ENCODE measurements at regions not wholly inside any gene's neighbourhood (a gene's known extent, or its start where the extent isn't known, plus 50 kb on each side); places are given as distances from the start of the nearest gene placed in this dataset.
A peak's percentile ranks its signal among the peaks of the same experiment; 100 is the strongest.

DNA sequence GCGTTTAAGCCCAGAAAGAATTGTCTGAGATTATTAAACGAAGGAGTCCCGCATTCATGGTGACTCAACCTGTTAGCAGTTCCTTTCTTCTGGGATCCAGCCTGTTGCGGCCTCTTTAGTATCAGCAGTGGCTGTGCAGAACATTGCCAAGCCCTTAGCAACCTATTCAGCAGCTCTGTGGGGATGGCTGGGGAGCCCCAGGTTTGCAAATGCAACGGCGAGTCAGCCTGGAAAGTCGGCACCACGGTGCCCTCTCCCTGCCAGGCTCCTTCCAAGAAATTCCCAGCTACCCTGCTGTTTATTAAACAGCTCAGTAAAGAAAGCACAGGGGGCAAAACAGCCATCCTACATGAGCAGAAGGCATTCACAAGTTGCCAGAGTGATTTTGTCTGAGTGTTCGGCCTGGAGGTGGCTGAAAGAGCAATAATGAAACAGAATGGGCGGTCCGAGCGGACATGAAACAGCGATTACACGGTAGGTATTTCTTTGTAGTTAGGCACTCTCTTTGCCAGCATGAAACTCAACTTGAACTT lies 198.3 kb downstream of the BAMBI start:
- RAD21 ChIA-PET (ENCODE audit: low non-redundant PET in 1 of 2, low total read pairs in 2 of 2, uncharacterized antibody in 2 of 2, unreplicated experiment in 2 of 2): no interaction called here
- no peaks in the 10 kb centered on the region for H3K27me3 ChIP-seq (ENCODE audit: insufficient read depth, low read length)
- no peak overlapping the region for H3K9ac ChIP-seq (ENCODE audit: low read length)
- H4K20me1 ChIP-seq (ENCODE audit: insufficient read depth): no peaks in the 10 kb centered on the region
- ATAC-seq (no peak), DNase-seq (ENCODE audit: low read depth, low spot score) (no peak)
- no peaks in the 10 kb centered on the region for H3K4me1 ChIP-seq (ENCODE audit: control insufficient read depth in 1 of 2, insufficient read depth in 2 of 2, low read length in 2 of 2)
- H3K9me3 ChIP-seq (ENCODE audit: control insufficient read depth in 1 of 2, insufficient read depth in 1 of 2, low read depth in 1 of 2, low read length in 2 of 2): no peaks in the 10 kb centered on the region
- CTCF ChIA-PET: no interaction called here
- H3K27ac ChIP-seq (ENCODE audit: low read depth, low read length): no peak overlapping the region
- no peaks in the 10 kb centered on the region for H3K36me3 ChIP-seq (ENCODE audit: control insufficient read depth in 1 of 2, insufficient read depth in 2 of 2, low read length in 2 of 2)
- H3K4me2 ChIP-seq (ENCODE audit: low read length): peak overlapping the region; percentile 4; the same call in 1 of the 2 replicates
- no peak overlapping the region for H3K4me3 ChIP-seq (replicated peaks in 1 of 2; ENCODE audit: low read depth in 1 of 2, low read length in 2 of 2)
- no peak overlapping the region for H2AFZ ChIP-seq (ENCODE audit: low read depth, low read length, poor library complexity, severe bottlenecking)
- BruUV-seq (replicated peaks): no TSS peak
- intact Hi-C loops (cut with micrococcal nuclease): no loop called here
- POLR2A ChIA-PET: no interaction called here
- no peaks in the 10 kb centered on the region for H3K79me2 ChIP-seq (ENCODE audit: insufficient read depth, low read length)
- H3K9me2 ChIP-seq (ENCODE audit: insufficient read depth): no peaks in the 10 kb centered on the region
- no peak for TF ChIP-seq TCF7L2 (IDR thresholded peaks at IDR 0.05; ENCODE audit: borderline replicate concordance, extremely low read depth, insufficient read depth, insufficient read length)
- TF ChIP-seq ZNF274 (IDR thresholded peaks at IDR 0.05; ENCODE audit: low read depth, low read length): no peak
- TF ChIP-seq ELF1 (IDR thresholded peaks at IDR 0.05; ENCODE audit: borderline replicate concordance, low read depth): no peak
- no peak for TF ChIP-seq SP1 (IDR thresholded peaks at IDR 0.05; ENCODE audit: low read depth)
- no peak for TF ChIP-seq JUND (IDR thresholded peaks at IDR 0.05)
- TF ChIP-seq CBX3 (IDR thresholded peaks at IDR 0.05; ENCODE audit: low read depth): no peak
- no peak for TF ChIP-seq ZFX (IDR thresholded peaks at IDR 0.05)
- TF ChIP-seq POLR2AphosphoS5 (IDR thresholded peaks at IDR 0.05; ENCODE audit: low read depth, low read length): no peak

DNA sequence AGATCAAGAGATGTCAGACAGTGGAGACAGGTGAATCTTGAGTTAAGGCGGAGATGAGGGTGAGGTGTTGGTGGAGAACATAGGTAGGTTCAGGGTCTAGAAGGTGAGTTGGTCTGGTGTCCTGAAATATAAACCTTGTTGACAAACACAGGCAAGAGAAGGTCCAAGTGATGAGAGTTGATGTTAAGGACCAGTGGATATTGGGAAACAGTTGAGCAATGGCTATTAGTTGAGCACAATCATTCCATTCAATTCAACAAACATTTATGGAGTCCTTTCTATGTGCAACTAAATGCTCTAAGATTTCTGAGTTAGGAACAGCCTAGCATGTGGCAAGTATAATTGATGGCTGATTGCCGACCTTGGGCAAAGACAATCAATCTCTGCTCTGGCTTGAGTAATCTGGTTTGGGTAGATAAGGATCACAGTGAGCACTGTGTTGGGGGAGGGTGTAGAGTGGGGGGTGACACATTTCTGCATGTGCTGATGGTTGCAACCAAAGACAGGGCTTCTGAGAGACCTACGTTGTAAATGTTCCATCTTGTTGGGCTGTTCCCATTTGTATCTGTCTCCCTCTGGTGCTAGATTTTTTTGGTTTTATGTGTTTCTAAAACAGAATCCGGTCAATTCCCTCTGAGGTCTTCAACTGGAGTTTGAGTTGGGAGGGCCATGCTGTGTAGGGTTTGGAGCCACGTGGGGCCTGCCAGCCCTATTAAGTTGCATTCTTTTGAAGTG lies 201.1 kb downstream of the BAMBI start:
- no peak for DNase-seq (ENCODE audit: low read depth, low spot score)
- H3K4me3 ChIP-seq (replicated peaks in 1 of 2; ENCODE audit: low read depth in 1 of 2, low read length in 2 of 2): no peak overlapping the region
- TF ChIP-seq EZH2 (IDR thresholded peaks at IDR 0.05) (no peak), ELF1 (IDR thresholded peaks at IDR 0.05; ENCODE audit: borderline replicate concordance, low read depth) (no peak), RAD21 (IDR thresholded peaks at IDR 0.05; ENCODE audit: low read depth) (peak; percentile 27)
- H3K4me1 ChIP-seq (ENCODE audit: control insufficient read depth in 1 of 2, insufficient read depth in 2 of 2, low read length in 2 of 2): no peaks in the 10 kb centered on the region
- H2AFZ ChIP-seq (ENCODE audit: low read depth, low read length, poor library complexity, severe bottlenecking): no peak overlapping the region
- ATAC-seq: no peak
- H3K27me3 ChIP-seq (ENCODE audit: insufficient read depth, low read length): no peaks in the 10 kb centered on the region
- no peak overlapping the region for H3K9ac ChIP-seq (ENCODE audit: low read length)
- no peaks in the 10 kb centered on the region for H3K9me2 ChIP-seq (ENCODE audit: insufficient read depth)
- POLR2A ChIA-PET: no interaction called here
- no peak overlapping the region for H3K27ac ChIP-seq (ENCODE audit: low read depth, low read length)
- no peaks in the 10 kb centered on the region for H3K79me2 ChIP-seq (ENCODE audit: insufficient read depth, low read length)
- H3K4me2 ChIP-seq (ENCODE audit: low read length): no peak overlapping the region
- H3K36me3 ChIP-seq (ENCODE audit: control insufficient read depth in 1 of 2, insufficient read depth in 2 of 2, low read length in 2 of 2): no peaks in the 10 kb centered on the region
- H4K20me1 ChIP-seq (ENCODE audit: insufficient read depth): no peaks in the 10 kb centered on the region
- RAD21 ChIA-PET (ENCODE audit: low non-redundant PET in 1 of 2, low total read pairs in 2 of 2, uncharacterized antibody in 2 of 2, unreplicated experiment in 2 of 2): no interaction called here
- intact Hi-C loops (cut with micrococcal nuclease): no loop called here
- no TSS peak for BruUV-seq (replicated peaks)
- H3K9me3 ChIP-seq (ENCODE audit: control insufficient read depth in 1 of 2, insufficient read depth in 1 of 2, low read depth in 1 of 2, low read length in 2 of 2): no peaks in the 10 kb centered on the region
- CTCF ChIA-PET: no interaction called here

Data from HCT116 (cell line).